Neutrophil (primary cell): ENCODE measurements at regions not wholly inside any gene's neighbourhood (a gene's known extent, or its start where the extent isn't known, plus 50 kb on each side); places are given as distances from the start of the nearest gene placed in this dataset.

Experiments
- H3K27ac ChIP-seq: fragments of 200-600 bp; sonication (generic); 2 replicates; pipeline ENCODE4 v1.5.1; 2016; ENCODE audit warnings: mild to moderate bottlenecking, moderate library complexity
- H3K27me3 ChIP-seq: fragments of 200-600 bp; sonication (generic); 2 replicates; pipeline ENCODE4 v1.6.0; 2016; ENCODE audit warnings: mild to moderate bottlenecking
- H3K36me3 ChIP-seq: fragments of 200-600 bp; sonication (generic); 2 replicates; pipeline ENCODE4 v1.5.1; 2017
- H3K4me1 ChIP-seq, 2 experiments: fragments of 200-600 bp in 1 of 2; sonication (generic) in 1 of 2; 1 replicate in 1 of 2; 2 replicates in 1 of 2; pipeline versions ENCODE4 v1.5.1 to v1.6.1; 2013 to 2016; ENCODE audit warnings: low read depth in 1 of 2, low read length in 1 of 2, mild to moderate bottlenecking in 1 of 2, moderate library complexity in 1 of 2; ENCODE audit not compliant: control insufficient read depth in 1 of 2, insufficient read depth in 1 of 2
- H3K4me3 ChIP-seq, 2 experiments: fragments of 200-600 bp in 1 of 2; sonication (generic) in 1 of 2; 1 replicate in 1 of 2; 2 replicates in 1 of 2; pipeline ENCODE4 v1.5.1; 2013 to 2016; ENCODE audit warnings: low read depth in 1 of 2, low read length in 1 of 2, mild to moderate bottlenecking in 1 of 2, moderate library complexity in 1 of 2
- H3K9me3 ChIP-seq: fragments of 200-600 bp; sonication (generic); 2 replicates; pipeline ENCODE4 v1.5.1; 2016
- CTCF ChIP-seq: fragments of 200-600 bp; sonication (generic); IDR thresholded peaks from 2 replicates; pipeline ENCODE4 v1.5.1; 2016; ENCODE audit warnings: antibody characterized with exemption

GRCh38 chr2:58971511-58972360 lies 730.6 kb upstream of the FANCL start:
- Histone ChIP-seq H3K9me3 (no peaks in the 10 kb centered on the region), H3K27me3 (no peaks in the 10 kb centered on the region), H3K27ac (no peak overlapping the region), H3K36me3 (no peaks in the 10 kb centered on the region), H3K4me3 (no peak overlapping the region), H3K4me1 (no peaks in the 10 kb centered on the region)
- TF ChIP-seq CTCF, result no peak

GRCh38 chr2:58970365-58970764 lies 729.2 kb upstream of the FANCL start:
- H3K4me1 ChIP-seq, result no peaks in the 10 kb centered on the region
- no peak for TF ChIP-seq CTCF
- no peaks in the 10 kb centered on the region for H3K9me3 ChIP-seq
- no peaks in the 10 kb centered on the region for H3K27me3 ChIP-seq
- H3K27ac ChIP-seq, result no peak overlapping the region
- no peaks in the 10 kb centered on the region for H3K36me3 ChIP-seq
- H3K4me3 ChIP-seq, result no peak overlapping the region

GRCh38 chr2:58968885-58969284 lies 727.8 kb upstream of the FANCL start:
- Histone ChIP-seq H3K4me1 (no peaks in the 10 kb centered on the region), H3K9me3 (no peaks in the 10 kb centered on the region), H3K27me3 (no peaks in the 10 kb centered on the region), H3K4me3 (no peak overlapping the region), H3K27ac (no peak overlapping the region), H3K36me3 (no peaks in the 10 kb centered on the region)
- TF ChIP-seq CTCF, result no peak

GRCh38 chr2:58967736-58968135 lies 726.6 kb upstream of the FANCL start:
- H3K27me3 ChIP-seq, result no peaks in the 10 kb centered on the region
- no peak overlapping the region for H3K4me3 ChIP-seq
- TF ChIP-seq CTCF, result no peak
- no peaks in the 10 kb centered on the region for H3K4me1 ChIP-seq
- H3K9me3 ChIP-seq, result no peaks in the 10 kb centered on the region
- H3K36me3 ChIP-seq, result no peaks in the 10 kb centered on the region
- no peak overlapping the region for H3K27ac ChIP-seq

GRCh38 chr2:58965602-58966001 lies 724.5 kb upstream of the FANCL start:
- Histone ChIP-seq H3K36me3 (no peaks in the 10 kb centered on the region), H3K4me3 (no peak overlapping the region)
- TF ChIP-seq CTCF, result no peak

More at GRCh38 chr2:58965602-58966001, 724.5 kb upstream of the FANCL start:
- Histone ChIP-seq H3K9me3 (no peaks in the 10 kb centered on the region), H3K4me1 (no peaks in the 10 kb centered on the region), H3K27ac (no peak overlapping the region), H3K27me3 (no peaks in the 10 kb centered on the region)
